Upper lobe of left lung (tissue), 4 donors: ENCODE measurements at regions not wholly inside any gene's neighbourhood (a gene's known extent, or its start where the extent isn't known, plus 50 kb on each side); places are given as distances from the start of the nearest gene placed in this dataset.

Source experiments
- CTCF ChIP-seq, 6 experiments: fragments of 450-650 bp in 4 of 6; fragments of 200-600 bp in 2 of 6; sonication (generic) in 2 of 6; IDR thresholded peaks; one replicate each; pipeline ENCODE4 v1.5.1; 2016 to 2019; ENCODE audit warnings: antibody characterized with exemption in 6 of 6
- EP300 ChIP-seq, 4 donors: sonication (generic); formaldehyde crosslinking; IDR thresholded peaks; one replicate each; pipeline ENCODE4 v1.5.1; 2017; ENCODE audit warnings: antibody characterized with exemption in 4 of 4, control low read depth in 2 of 4
- POLR2A ChIP-seq, 4 donors: fragments of 450-650 bp; IDR thresholded peaks; one replicate each; pipeline ENCODE4 v1.5.1; 2016 to 2017; ENCODE audit warnings: antibody characterized with exemption in 4 of 4, mild to moderate bottlenecking in 2 of 4
- POLR2AphosphoS5 ChIP-seq, 2 donors: sonication (generic); formaldehyde crosslinking; IDR thresholded peaks; one replicate each; pipeline ENCODE4 v1.5.1; 2017; ENCODE audit warnings: antibody characterized with exemption in 2 of 2

GRCh38 chr11:122224867-122225266 is 108.9 kb upstream of the BLID start:
- TF ChIP-seq CTCF (IDR thresholded peaks at IDR 0.05) (no peak), POLR2A (IDR thresholded peaks at IDR 0.05) (no peak), EP300 (IDR thresholded peaks at IDR 0.05) (no peak), POLR2AphosphoS5 (IDR thresholded peaks at IDR 0.05) (no peak)
